Suprapubic skin (tissue), 3 donors: ENCODE measurements at regions not wholly inside any gene's neighbourhood (a gene's known extent, or its start where the extent isn't known, plus 50 kb on each side); places are given as distances from the start of the nearest gene placed in this dataset.

ENCODE experiments used
- POLR2A ChIP-seq, 2 donors: fragments of 450-650 bp; IDR thresholded peaks; one replicate each; pipeline ENCODE4 v1.6.1; 2017; ENCODE audit warnings: antibody characterized with exemption in 2 of 2, mild to moderate bottlenecking in 2 of 2, moderate library complexity in 2 of 2
- TF ChIP-seq, protein P1 (sequence below), 2 donors: fragments of 200-600 bp in 1 of 2; fragments of 450-650 bp in 1 of 2; sonication (generic) in 1 of 2; IDR thresholded peaks; one replicate each; pipeline ENCODE4 v1.5.1; 2016 to 2019; ENCODE audit warnings: antibody characterized with exemption in 2 of 2, mild to moderate bottlenecking in 1 of 2, moderate library complexity in 1 of 2

DNA sequence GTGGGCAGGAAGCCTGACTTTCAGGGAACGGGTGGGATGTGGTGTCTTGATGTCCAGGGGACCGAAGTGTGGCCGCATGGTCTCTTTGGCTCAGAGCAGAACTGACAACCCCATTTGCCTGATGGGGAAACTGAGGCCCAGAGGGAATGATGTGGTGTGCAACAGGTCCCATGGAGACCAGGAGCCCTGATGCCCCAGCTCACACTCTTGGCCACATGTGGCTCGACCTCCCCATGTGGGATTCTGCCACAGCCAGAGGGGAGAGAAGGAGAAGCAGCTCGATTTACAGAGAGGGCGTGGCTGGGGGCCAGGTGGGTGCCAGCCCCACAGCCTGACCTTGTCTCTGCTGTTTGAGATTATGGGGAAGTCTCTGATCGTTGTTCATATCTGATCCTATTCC lies 128.1 kb downstream of the TEX29 start:
- TF ChIP-seq, protein P1, sequence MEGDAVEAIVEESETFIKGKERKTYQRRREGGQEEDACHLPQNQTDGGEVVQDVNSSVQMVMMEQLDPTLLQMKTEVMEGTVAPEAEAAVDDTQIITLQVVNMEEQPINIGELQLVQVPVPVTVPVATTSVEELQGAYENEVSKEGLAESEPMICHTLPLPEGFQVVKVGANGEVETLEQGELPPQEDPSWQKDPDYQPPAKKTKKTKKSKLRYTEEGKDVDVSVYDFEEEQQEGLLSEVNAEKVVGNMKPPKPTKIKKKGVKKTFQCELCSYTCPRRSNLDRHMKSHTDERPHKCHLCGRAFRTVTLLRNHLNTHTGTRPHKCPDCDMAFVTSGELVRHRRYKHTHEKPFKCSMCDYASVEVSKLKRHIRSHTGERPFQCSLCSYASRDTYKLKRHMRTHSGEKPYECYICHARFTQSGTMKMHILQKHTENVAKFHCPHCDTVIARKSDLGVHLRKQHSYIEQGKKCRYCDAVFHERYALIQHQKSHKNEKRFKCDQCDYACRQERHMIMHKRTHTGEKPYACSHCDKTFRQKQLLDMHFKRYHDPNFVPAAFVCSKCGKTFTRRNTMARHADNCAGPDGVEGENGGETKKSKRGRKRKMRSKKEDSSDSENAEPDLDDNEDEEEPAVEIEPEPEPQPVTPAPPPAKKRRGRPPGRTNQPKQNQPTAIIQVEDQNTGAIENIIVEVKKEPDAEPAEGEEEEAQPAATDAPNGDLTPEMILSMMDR (IDR thresholded peaks at IDR 0.05), result no peak
- no peak for TF ChIP-seq POLR2A (IDR thresholded peaks at IDR 0.05)
